Right lobe of liver (tissue), 4 donors: ENCODE measurements at regions not wholly inside any gene's neighbourhood (a gene's known extent, or its start where the extent isn't known, plus 50 kb on each side); places are given as distances from the start of the nearest gene placed in this dataset.

Source experiments
- POLR2A ChIP-seq: fragments of 450-650 bp; IDR thresholded peaks from one replicate; pipeline ENCODE4 v1.6.1; 2017; ENCODE audit warnings: antibody characterized with exemption, mild to moderate bottlenecking
- TF ChIP-seq, protein P1 (sequence below), 4 donors: fragments of 200-600 bp in 3 of 4; fragments of 450-650 bp in 1 of 4; IDR thresholded peaks; one replicate each; pipeline versions ENCODE4 v1.5.1 to v1.8.0; 2016 to 2022; ENCODE audit warnings: antibody characterized with exemption in 4 of 4, mild to moderate bottlenecking in 2 of 4
- donor health status: DM: no; HTN: no; CAD: no.
- donor health status: DM: no; HTN: no; CAD: no.
- donor health status: DM: no; HTN: yes; CAD: no.

DNA sequence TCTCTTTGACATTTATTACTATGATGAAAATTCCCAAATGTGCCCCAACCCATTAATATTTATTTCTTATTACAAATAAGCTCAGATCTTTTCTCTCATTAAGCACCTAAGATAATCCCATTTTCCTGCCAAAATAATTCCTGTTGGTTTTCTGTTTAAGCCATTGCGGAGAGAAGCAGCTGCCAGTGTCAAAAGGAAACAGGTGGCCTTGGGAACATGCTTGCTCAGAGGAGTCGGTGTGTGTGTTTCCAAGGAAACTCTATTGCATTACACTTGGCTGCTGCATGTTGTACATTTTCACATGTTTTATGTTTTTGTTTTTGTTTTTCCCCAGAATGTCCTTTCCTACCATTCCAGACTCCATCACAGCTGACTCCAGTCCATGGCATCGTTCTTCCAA lies 56.4 kb downstream of the CD24 start:
- no peak for TF ChIP-seq POLR2A
- TF ChIP-seq, protein P1, sequence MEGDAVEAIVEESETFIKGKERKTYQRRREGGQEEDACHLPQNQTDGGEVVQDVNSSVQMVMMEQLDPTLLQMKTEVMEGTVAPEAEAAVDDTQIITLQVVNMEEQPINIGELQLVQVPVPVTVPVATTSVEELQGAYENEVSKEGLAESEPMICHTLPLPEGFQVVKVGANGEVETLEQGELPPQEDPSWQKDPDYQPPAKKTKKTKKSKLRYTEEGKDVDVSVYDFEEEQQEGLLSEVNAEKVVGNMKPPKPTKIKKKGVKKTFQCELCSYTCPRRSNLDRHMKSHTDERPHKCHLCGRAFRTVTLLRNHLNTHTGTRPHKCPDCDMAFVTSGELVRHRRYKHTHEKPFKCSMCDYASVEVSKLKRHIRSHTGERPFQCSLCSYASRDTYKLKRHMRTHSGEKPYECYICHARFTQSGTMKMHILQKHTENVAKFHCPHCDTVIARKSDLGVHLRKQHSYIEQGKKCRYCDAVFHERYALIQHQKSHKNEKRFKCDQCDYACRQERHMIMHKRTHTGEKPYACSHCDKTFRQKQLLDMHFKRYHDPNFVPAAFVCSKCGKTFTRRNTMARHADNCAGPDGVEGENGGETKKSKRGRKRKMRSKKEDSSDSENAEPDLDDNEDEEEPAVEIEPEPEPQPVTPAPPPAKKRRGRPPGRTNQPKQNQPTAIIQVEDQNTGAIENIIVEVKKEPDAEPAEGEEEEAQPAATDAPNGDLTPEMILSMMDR (IDR thresholded peaks at IDR 0.05) = no peak
